ENCODE measurements at regions not wholly inside any gene's neighbourhood (a gene's known extent, or its start where the extent isn't known, plus 50 kb on each side); places are given as distances from the start of the nearest gene placed in this dataset.

GRCh38 chr11:31871310-31872075 lies 60.4 kb upstream of the PAX6 start:
- TF ChIP-seq EZH2 (IDR thresholded peaks at IDR 0.05; ENCODE audit: low read length) (no peak), CTCF (optimal IDR thresholded peaks at IDR 0.05 in 1 of 3, IDR thresholded peaks at IDR 0.05 in 1 of 3, conservative IDR thresholded peaks at IDR 0.05 in 1 of 3; ENCODE audit: extremely low read depth in 1 of 3, insufficient read depth in 2 of 3, low read length in 3 of 3) (no peak)
- no peak overlapping the region for H3K4me3 ChIP-seq (ENCODE audit: control insufficient read depth in 2 of 3, extremely low read depth in 1 of 3, insufficient read depth in 2 of 3, low read depth in 1 of 3, low read length in 3 of 3)
- peaks cover 9% of the 10 kb centered on the region for H3K4me1 ChIP-seq (ENCODE audit: control insufficient read depth, extremely low read depth, insufficient read depth, low read length)
- H3K9me1 ChIP-seq (ENCODE audit: control insufficient read depth, extremely low read depth, insufficient read depth, low read length), result no peaks in the 10 kb centered on the region
- no peak overlapping the region for H3K9ac ChIP-seq (ENCODE audit: control insufficient read depth, extremely low read depth, insufficient read depth, low read length)
- H4K20me1 ChIP-seq (ENCODE audit: control insufficient read depth, extremely low read depth, insufficient read depth, low read length), result no peaks in the 10 kb centered on the region
- FAIRE-seq (peak; percentile 9), DNase-seq (ENCODE audit: low read depth, low spot score) (no peak)
- no peaks in the 10 kb centered on the region for H3K36me3 ChIP-seq (ENCODE audit: control insufficient read depth in 2 of 2, extremely low read depth in 1 of 2, insufficient read depth in 2 of 2, low read length in 2 of 2)
- dilution Hi-C loops (cut with MboI; ENCODE audit: extremely low pct_ligation_motif_present, low sequenced_read_pairs), result no loop called here
- H3K27me3 ChIP-seq (ENCODE audit: control insufficient read depth, extremely low read depth, insufficient read depth, low read length), result peaks cover 10% of the 10 kb centered on the region
- H2AFZ ChIP-seq (ENCODE audit: control insufficient read depth, low read length), result no peak overlapping the region
- H3K9me3 ChIP-seq (ENCODE audit: control insufficient read depth, low read depth, low read length), result no peaks in the 10 kb centered on the region
- no peak overlapping the region for H3K27ac ChIP-seq (ENCODE audit: control insufficient read depth, insufficient read depth, low read length)
- H3K79me2 ChIP-seq (ENCODE audit: control insufficient read depth, insufficient read depth, low read length), result no peaks in the 10 kb centered on the region
- no peak overlapping the region for H3K4me2 ChIP-seq (ENCODE audit: control insufficient read depth, extremely low read depth, insufficient read depth, low read depth, low read length)

GRCh38 chr11:31870609-31871309 lies 59.6 kb upstream of the PAX6 start:
- Histone ChIP-seq H3K27ac (ENCODE audit: control insufficient read depth, insufficient read depth, low read length) (no peak overlapping the region), H3K79me2 (ENCODE audit: control insufficient read depth, insufficient read depth, low read length) (no peaks in the 10 kb centered on the region), H3K4me2 (ENCODE audit: control insufficient read depth, extremely low read depth, insufficient read depth, low read depth, low read length) (no peak overlapping the region), H4K20me1 (ENCODE audit: control insufficient read depth, extremely low read depth, insufficient read depth, low read length) (no peaks in the 10 kb centered on the region), H3K4me1 (ENCODE audit: control insufficient read depth, extremely low read depth, insufficient read depth, low read length) (peaks cover 9% of the 10 kb centered on the region), H2AFZ (ENCODE audit: control insufficient read depth, low read length) (no peak overlapping the region), H3K9ac (ENCODE audit: control insufficient read depth, extremely low read depth, insufficient read depth, low read length) (no peak overlapping the region), H3K4me3 (ENCODE audit: control insufficient read depth in 2 of 3, extremely low read depth in 1 of 3, insufficient read depth in 2 of 3, low read depth in 1 of 3, low read length in 3 of 3) (no peak overlapping the region), H3K36me3 (ENCODE audit: control insufficient read depth in 2 of 2, extremely low read depth in 1 of 2, insufficient read depth in 2 of 2, low read length in 2 of 2) (no peaks in the 10 kb centered on the region), H3K9me3 (ENCODE audit: control insufficient read depth, low read depth, low read length) (no peaks in the 10 kb centered on the region), H3K9me1 (ENCODE audit: control insufficient read depth, extremely low read depth, insufficient read depth, low read length) (no peaks in the 10 kb centered on the region), H3K27me3 (ENCODE audit: control insufficient read depth, extremely low read depth, insufficient read depth, low read length) (peaks cover 10% of the 10 kb centered on the region)
- no peak for TF ChIP-seq EZH2 (IDR thresholded peaks at IDR 0.05; ENCODE audit: low read length)
- TF ChIP-seq CTCF (optimal IDR thresholded peaks at IDR 0.05 in 1 of 3, IDR thresholded peaks at IDR 0.05 in 1 of 3, conservative IDR thresholded peaks at IDR 0.05 in 1 of 3; ENCODE audit: extremely low read depth in 1 of 3, insufficient read depth in 2 of 3, low read length in 3 of 3), result peak; percentile 49 to 81 (median 69)
- no peak for DNase-seq (ENCODE audit: low read depth, low spot score)
- FAIRE-seq, result no peak
- dilution Hi-C loops (cut with MboI; ENCODE audit: extremely low pct_ligation_motif_present, low sequenced_read_pairs), result no loop called here
